GM12878 (cell line): ENCODE measurements at regions not wholly inside any gene's neighbourhood (a gene's known extent, or its start where the extent isn't known, plus 50 kb on each side); places are given as distances from the start of the nearest gene placed in this dataset.

Experiments used
- CBFB ChIP-seq: IDR thresholded peaks from 2 replicates; pipeline ENCODE4 v1.6.1; 2016; ENCODE audit warnings: antibody characterized with exemption, low read depth
- YBX1 ChIP-seq: fragments of 450-650 bp; IDR thresholded peaks from 2 replicates; pipeline ENCODE4 v1.6.1; 2016; ENCODE audit warnings: antibody characterized with exemption
- ZBED1 ChIP-seq: IDR thresholded peaks from 2 replicates; pipeline ENCODE4 v1.6.1; 2016; ENCODE audit warnings: borderline replicate concordance

GRCh38 chr21:19350286-19350685, 946.7 kb upstream of the TMPRSS15 start:
- no peak for TF ChIP-seq ZBED1
- TF ChIP-seq CBFB: no peak
- no peak for TF ChIP-seq YBX1
